NCI-H510A treated with DMSO at 0.1 percent for 48 hours (cell line): ENCODE measurements at regions not wholly inside any gene's neighbourhood (a gene's known extent, or its start where the extent isn't known, plus 50 kb on each side); places are given as distances from the start of the nearest gene placed in this dataset.

Experiments used
- DNase-seq: peaks from one replicate; lab custom pipeline; 2025; lab: John Stamatoyannopoulos, UW

DNA sequence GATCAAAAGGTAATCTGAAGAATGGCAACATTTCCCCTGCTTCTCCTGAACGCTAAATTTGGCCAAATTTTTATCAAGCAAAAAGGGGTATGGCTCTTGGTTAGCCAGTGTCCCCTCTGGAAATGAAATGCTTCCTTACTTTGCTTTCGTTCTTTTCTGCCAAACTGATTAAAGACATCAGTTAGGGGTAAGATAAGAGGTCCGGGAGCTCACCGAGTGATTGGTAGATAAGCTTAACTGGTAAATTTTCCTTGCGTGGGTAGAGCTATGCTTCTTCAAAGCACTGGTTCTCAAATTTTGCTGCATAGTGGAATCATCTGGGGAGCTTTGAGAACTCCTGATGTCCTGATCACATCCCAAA lies 62.7 kb upstream of the MAPRE2 start:
- DNase-seq, result no peak

DNA sequence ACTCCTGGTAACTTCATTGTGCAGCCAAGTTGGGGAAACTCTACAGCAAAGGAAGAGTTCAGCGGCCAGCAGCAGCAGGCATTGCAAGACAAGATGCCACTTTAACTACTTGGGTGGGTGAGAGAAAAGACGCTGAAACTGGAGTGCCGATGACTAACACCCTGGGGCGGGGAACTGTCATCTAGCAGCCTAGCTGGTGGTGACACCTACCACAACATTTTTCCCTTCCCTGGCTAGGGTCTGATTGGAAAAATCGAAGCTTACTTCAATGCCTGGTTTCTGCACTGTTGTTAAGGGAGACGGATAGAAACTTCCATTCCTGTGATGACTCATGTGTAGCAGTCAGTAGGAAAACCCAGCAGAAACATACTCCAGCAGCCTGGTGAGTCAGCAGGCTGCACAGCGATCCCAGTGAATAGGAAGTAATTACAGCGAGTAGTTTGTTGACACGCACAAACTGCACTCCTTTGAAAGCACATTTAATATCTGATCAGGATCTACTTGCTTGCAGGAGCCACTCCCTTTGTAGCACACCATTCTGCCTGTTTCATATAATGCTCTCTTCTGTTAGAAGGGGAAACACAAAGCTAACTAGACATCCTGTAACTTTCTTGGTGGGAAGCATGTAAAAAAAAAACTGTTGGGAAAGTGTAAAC lies 62.1 kb upstream of the MAPRE2 start:
- peak; percentile 96 for DNase-seq

DNA sequence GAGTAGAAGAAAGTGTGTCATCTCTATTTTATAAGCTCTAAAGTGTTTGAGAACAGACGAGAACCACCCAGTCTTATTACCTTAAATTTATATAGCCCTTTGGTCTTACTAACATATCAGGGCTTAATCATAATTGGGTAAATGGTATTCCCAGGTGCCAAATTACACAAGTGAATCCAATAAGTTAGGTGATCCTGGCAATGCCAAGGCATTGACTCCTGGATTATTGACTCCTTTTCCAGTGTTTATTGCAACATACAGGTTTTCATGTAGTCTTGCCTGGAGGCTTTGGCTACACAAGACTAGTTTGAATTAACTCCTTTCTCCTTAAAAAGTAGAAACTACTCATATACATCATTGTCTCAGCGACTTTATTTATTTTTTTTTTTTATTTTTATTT lies 59.7 kb upstream of the MAPRE2 start:
- DNase-seq, result no peak

GRCh38 chr18:34985963-34986362 lies 55.2 kb upstream of the MAPRE2 start:
- DNase-seq, result no peak

DNA sequence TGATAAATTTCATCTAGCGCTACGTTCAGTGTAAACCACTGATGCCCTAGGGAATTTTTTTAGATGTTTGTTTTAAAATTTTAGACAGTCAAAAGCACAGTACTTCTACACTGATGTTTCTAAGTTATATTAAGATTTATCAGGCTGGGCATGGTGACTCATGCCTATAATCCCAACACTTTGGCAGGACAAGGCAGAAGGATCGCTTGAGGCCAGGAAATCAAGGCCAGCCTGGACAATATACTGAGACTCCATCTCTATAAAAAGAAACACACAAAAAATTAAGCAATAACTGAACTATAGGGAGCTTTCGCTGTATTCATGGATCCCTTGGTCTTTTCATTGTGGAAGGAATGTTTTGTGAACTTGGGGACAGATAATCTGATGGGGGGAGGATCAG lies 50.6 kb upstream of the MAPRE2 start:
- DNase-seq, result no peak

GRCh38 chr18:34991152-34991551 lies 50.1 kb upstream of the MAPRE2 start:
- DNase-seq, result no peak
